ENCODE measurements at regions not wholly inside any gene's neighbourhood (a gene's known extent, or its start where the extent isn't known, plus 50 kb on each side); places are given as distances from the start of the nearest gene placed in this dataset.

GRCh38 chr4:110914791-110915190 is 291.9 kb upstream of the PITX2 start:
- Mint-ChIP-seq H3K27ac (no peak overlapping the region), H3K9me3 (no peaks in the 10 kb centered on the region), H3K4me3 (no peak overlapping the region), H3K27me3 (ENCODE audit: low read depth) (no peaks in the 10 kb centered on the region), H3K36me3 (ENCODE audit: low read depth) (no peaks in the 10 kb centered on the region), H3K4me1 (no peaks in the 10 kb centered on the region)
- no peak for TF ChIP-seq CTCF (IDR thresholded peaks at IDR 0.05; ENCODE audit: unreplicated experiment in 3 of 3)

- H3K9me3 Mint-ChIP-seq: no peaks in the 10 kb centered on the region
- H3K27ac Mint-ChIP-seq: no peak overlapping the region
- H3K4me1 Mint-ChIP-seq: no peaks in the 10 kb centered on the region
- no peak overlapping the region for H3K4me3 Mint-ChIP-seq
- H3K27me3 Mint-ChIP-seq (ENCODE audit: low read depth): no peaks in the 10 kb centered on the region
- H3K36me3 Mint-ChIP-seq (ENCODE audit: low read depth): no peaks in the 10 kb centered on the region
- TF ChIP-seq CTCF (IDR thresholded peaks at IDR 0.05; ENCODE audit: unreplicated experiment in 3 of 3): no peak
Measured at GRCh38 chr4:110915301-110915700, 292.4 kb upstream of the PITX2 start.

GRCh38 chr4:110916505-110916904 is 293.6 kb upstream of the PITX2 start:
- Mint-ChIP-seq H3K36me3 (ENCODE audit: low read depth) (no peaks in the 10 kb centered on the region), H3K27ac (no peak overlapping the region), H3K4me3 (no peak overlapping the region), H3K9me3 (no peaks in the 10 kb centered on the region), H3K4me1 (no peaks in the 10 kb centered on the region), H3K27me3 (ENCODE audit: low read depth) (peaks cover 4% of the 10 kb centered on the region)
- TF ChIP-seq CTCF (IDR thresholded peaks at IDR 0.05; ENCODE audit: unreplicated experiment in 3 of 3): no peak

- Mint-ChIP-seq H3K9me3 (no peaks in the 10 kb centered on the region), H3K27me3 (ENCODE audit: low read depth) (peaks cover 4% of the 10 kb centered on the region), H3K4me1 (no peaks in the 10 kb centered on the region), H3K36me3 (ENCODE audit: low read depth) (no peaks in the 10 kb centered on the region), H3K4me3 (no peak overlapping the region), H3K27ac (no peak overlapping the region)
- TF ChIP-seq CTCF (IDR thresholded peaks at IDR 0.05; ENCODE audit: unreplicated experiment in 3 of 3): no peak
Measured at GRCh38 chr4:110917835-110918234, 295.0 kb upstream of the PITX2 start.

GRCh38 chr4:110920990-110921389 is 298.1 kb upstream of the PITX2 start:
- H3K36me3 Mint-ChIP-seq (ENCODE audit: low read depth): no peaks in the 10 kb centered on the region
- no peak overlapping the region for H3K27ac Mint-ChIP-seq
- H3K4me1 Mint-ChIP-seq: no peaks in the 10 kb centered on the region
- H3K9me3 Mint-ChIP-seq: no peaks in the 10 kb centered on the region
- peaks cover 4% of the 10 kb centered on the region for H3K27me3 Mint-ChIP-seq (ENCODE audit: low read depth)
- H3K4me3 Mint-ChIP-seq: no peak overlapping the region
- no peak for TF ChIP-seq CTCF (IDR thresholded peaks at IDR 0.05; ENCODE audit: unreplicated experiment in 3 of 3)

- H3K27me3 Mint-ChIP-seq (ENCODE audit: low read depth): peaks cover 9% of the 10 kb centered on the region
Measured at GRCh38 chr4:110924761-110925160, 301.9 kb upstream of the PITX2 start.

More at GRCh38 chr4:110924761-110925160, 301.9 kb upstream of the PITX2 start:
- Mint-ChIP-seq H3K4me3 (no peak overlapping the region), H3K4me1 (no peaks in the 10 kb centered on the region), H3K9me3 (no peaks in the 10 kb centered on the region), H3K27ac (no peak overlapping the region), H3K36me3 (ENCODE audit: low read depth) (no peaks in the 10 kb centered on the region)
- TF ChIP-seq CTCF (IDR thresholded peaks at IDR 0.05; ENCODE audit: unreplicated experiment in 3 of 3): no peak
